Kidney (tissue), 10 donors: ENCODE measurements at regions not wholly inside any gene's neighbourhood (a gene's known extent, or its start where the extent isn't known, plus 50 kb on each side); places are given as distances from the start of the nearest gene placed in this dataset.
"Not testable (repeated sequence)": the region's sequence is repeated elsewhere in the genome, so short reads cannot be mapped to it uniquely, and the experiment has no call there.

Source experiments
- DNase-seq, 5 donors: peaks; one replicate each; pipeline ENCODE4 v3.0.0-alpha.2; 2013 to 2020
- FAIRE-seq: peaks from 2 replicates; lab custom pipeline; 2012; peaks lifted over from hg19 to GRCh38; lab: Jason Lieb, UNC
- H3K27ac ChIP-seq, 2 donors: one replicate each; pipeline ENCODE4 v1.7.0; 2013; ENCODE audit warnings: low read depth in 2 of 2, low read length in 2 of 2, inconsistent platforms in 1 of 2
- H3K27me3 ChIP-seq: one replicate; pipeline ENCODE4 v1.7.1; 2013; ENCODE audit warnings: low read length, inconsistent platforms; ENCODE audit not compliant: control insufficient read depth, insufficient read depth
- H3K36me3 ChIP-seq, 3 donors: one replicate each; pipeline versions ENCODE4 v1.7.0 to v1.7.1; 2013; ENCODE audit warnings: low read length in 3 of 3, control low read depth in 1 of 3, inconsistent platforms in 1 of 3; ENCODE audit not compliant: insufficient read depth in 3 of 3, control insufficient read depth in 2 of 3
- H3K4me1 ChIP-seq, 3 donors: one replicate each; pipeline versions ENCODE4 v1.7.0 to v1.7.1; 2013; ENCODE audit warnings: low read length in 3 of 3, inconsistent platforms in 1 of 3, low read depth in 1 of 3; ENCODE audit not compliant: control insufficient read depth in 2 of 3, insufficient read depth in 2 of 3
- H3K4me3 ChIP-seq, 3 donors: one replicate each; pipeline versions ENCODE4 v1.7.0 to v1.8.1; 2013; ENCODE audit warnings: low read length in 3 of 3, control low read depth in 1 of 3, inconsistent platforms in 1 of 3
- H3K9ac ChIP-seq, 3 donors: one replicate each; pipeline versions ENCODE4 v1.7.0 to v1.7.1; 2013; ENCODE audit warnings: low read length in 3 of 3, control low read depth in 1 of 3, inconsistent platforms in 1 of 3
- H3K9me3 ChIP-seq, 3 donors: one replicate each; pipeline versions ENCODE4 v1.7.0 to v1.7.1; 2013; ENCODE audit warnings: low read length in 3 of 3, control low read depth in 1 of 3, inconsistent platforms in 1 of 3; ENCODE audit not compliant: control insufficient read depth in 2 of 3, insufficient read depth in 1 of 3
- intact Hi-C: fragments of 100-400 bp; cut with DNase I; formaldehyde crosslinking; loops from one replicate; pipeline ENCODE4 v1.11.1; 2022
- donor health status: control.
- donor health status: control.
- donor health status: DM: yes; HTN: yes; CAD: no.
- donor health status: Normal renal cell carcinoma (clear cell type).

- FAIRE-seq, H3K9ac ChIP-seq, H3K9me3 ChIP-seq, H3K36me3 ChIP-seq, H3K27me3 ChIP-seq, H3K4me1 ChIP-seq, intact Hi-C loops, H3K27ac ChIP-seq: not testable (repeated sequence)
- peak in 3 of 5 donors; percentile 16 to 73 (median 18) for DNase-seq
- H3K4me3 ChIP-seq: peak overlapping the region in 1 of 3 donors; percentile 33
These were observed 2879.9 kb downstream of the RPIA start for GRCh38 chr2:91571239-91571923.

DNA sequence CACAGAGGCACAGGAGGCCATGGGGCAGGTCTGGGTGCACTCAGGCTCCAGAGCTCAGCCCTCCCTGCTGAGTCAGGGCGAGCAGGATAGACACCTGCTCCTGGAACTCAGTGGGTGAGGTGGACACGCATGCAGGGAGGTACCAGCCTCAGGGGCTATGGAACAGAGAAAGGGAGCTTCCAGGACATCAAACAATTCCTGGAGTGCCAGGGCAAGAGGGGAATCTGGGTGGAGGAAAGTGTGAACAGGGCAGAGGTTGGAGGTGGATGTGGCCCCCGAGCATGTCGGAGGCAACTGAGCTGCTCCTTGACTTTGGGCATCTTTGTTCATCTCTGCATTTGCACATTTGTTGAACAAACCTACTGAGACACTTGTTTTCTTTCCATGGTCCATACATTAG lies 2881.5 kb downstream of the RPIA start:
- H3K27ac ChIP-seq, H3K27me3 ChIP-seq, H3K9ac ChIP-seq, H3K36me3 ChIP-seq, intact Hi-C loops, H3K9me3 ChIP-seq, H3K4me3 ChIP-seq, H3K4me1 ChIP-seq, FAIRE-seq: not testable (repeated sequence)
- DNase-seq: peak in 2 of 5 donors; percentile 13 to 43

DNA sequence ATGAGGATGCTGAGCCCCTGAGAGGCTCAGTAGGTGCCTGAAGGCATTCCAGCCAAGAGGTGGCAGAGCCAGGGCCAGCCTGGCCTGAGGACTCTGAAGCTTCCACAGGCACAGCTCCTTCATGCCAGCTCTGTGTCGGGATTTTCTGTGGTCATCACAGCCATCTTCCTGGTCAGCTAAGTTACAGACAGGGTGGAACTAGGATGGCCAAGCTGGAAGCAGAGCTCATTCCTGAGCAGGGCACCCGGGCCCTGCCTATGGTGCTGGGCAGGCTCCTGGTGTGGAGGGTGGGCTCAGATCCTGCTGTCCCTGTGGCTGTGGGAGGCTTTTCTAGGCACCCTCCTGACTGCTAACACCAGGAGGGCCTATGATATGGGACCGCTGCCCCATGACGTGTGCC lies 2882.3 kb downstream of the RPIA start:
- H3K36me3 ChIP-seq, FAIRE-seq, H3K9me3 ChIP-seq, intact Hi-C loops, H3K4me3 ChIP-seq, H3K9ac ChIP-seq, H3K27ac ChIP-seq, H3K27me3 ChIP-seq, H3K4me1 ChIP-seq: not testable (repeated sequence)
- DNase-seq: peak in 2 of 5 donors; percentile 15 to 58

- H3K36me3 ChIP-seq, H3K9me3 ChIP-seq, intact Hi-C loops, H3K27me3 ChIP-seq, H3K4me1 ChIP-seq, FAIRE-seq, H3K4me3 ChIP-seq, H3K9ac ChIP-seq, H3K27ac ChIP-seq: not testable (repeated sequence)
- DNase-seq: peak in 1 of 5 donors; percentile 21
These were observed 2882.8 kb downstream of the RPIA start for GRCh38 chr2:91574255-91574654.

DNA sequence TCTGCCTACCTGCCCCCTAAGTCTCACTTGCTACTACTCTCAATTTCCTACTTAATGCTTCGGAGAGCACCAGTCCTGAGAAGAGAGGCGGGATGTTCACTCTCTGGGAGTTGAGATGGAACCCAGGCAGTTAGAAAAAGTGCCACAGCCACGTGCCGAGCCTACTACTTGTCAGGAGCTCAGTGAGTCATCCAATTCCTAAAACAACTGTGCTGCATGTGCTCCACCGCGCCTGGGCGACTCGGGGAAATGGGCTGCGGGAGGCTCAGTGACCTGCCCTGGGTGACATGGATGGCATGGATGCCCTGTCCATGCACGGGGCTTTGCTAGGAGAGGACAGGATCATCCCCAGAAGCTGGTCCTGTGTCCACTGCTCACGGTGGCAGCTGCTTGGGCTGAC lies 2884.2 kb downstream of the RPIA start:
- DNase-seq: peak in 2 of 5 donors; percentile 25 to 66
- H3K27ac ChIP-seq, intact Hi-C loops, H3K9me3 ChIP-seq, FAIRE-seq, H3K36me3 ChIP-seq, H3K4me3 ChIP-seq, H3K4me1 ChIP-seq, H3K27me3 ChIP-seq, H3K9ac ChIP-seq: not testable (repeated sequence)

GRCh38 chr2:91577406-91577805 lies 2885.9 kb downstream of the RPIA start:
- H3K36me3 ChIP-seq, intact Hi-C loops, H3K27ac ChIP-seq, FAIRE-seq, H3K9me3 ChIP-seq, H3K9ac ChIP-seq, H3K27me3 ChIP-seq, H3K4me3 ChIP-seq, H3K4me1 ChIP-seq: not testable (repeated sequence)
- DNase-seq: peak in 1 of 5 donors; percentile 40

- H3K36me3 ChIP-seq, intact Hi-C loops, FAIRE-seq, DNase-seq, H3K9ac ChIP-seq, H3K27me3 ChIP-seq, H3K27ac ChIP-seq, H3K4me3 ChIP-seq, H3K9me3 ChIP-seq, H3K4me1 ChIP-seq: not testable (repeated sequence)
These were observed 2887.2 kb downstream of the RPIA start for GRCh38 chr2:91578678-91579077.

GRCh38 chr2:91579555-91579954 lies 2888.1 kb downstream of the RPIA start:
- DNase-seq, intact Hi-C loops, H3K27ac ChIP-seq, H3K4me1 ChIP-seq, H3K4me3 ChIP-seq, H3K27me3 ChIP-seq, H3K36me3 ChIP-seq, FAIRE-seq, H3K9me3 ChIP-seq, H3K9ac ChIP-seq: not testable (repeated sequence)
